ENCODE measurements at regions not wholly inside any gene's neighbourhood (a gene's known extent, or its start where the extent isn't known, plus 50 kb on each side); places are given as distances from the start of the nearest gene placed in this dataset.

DNA sequence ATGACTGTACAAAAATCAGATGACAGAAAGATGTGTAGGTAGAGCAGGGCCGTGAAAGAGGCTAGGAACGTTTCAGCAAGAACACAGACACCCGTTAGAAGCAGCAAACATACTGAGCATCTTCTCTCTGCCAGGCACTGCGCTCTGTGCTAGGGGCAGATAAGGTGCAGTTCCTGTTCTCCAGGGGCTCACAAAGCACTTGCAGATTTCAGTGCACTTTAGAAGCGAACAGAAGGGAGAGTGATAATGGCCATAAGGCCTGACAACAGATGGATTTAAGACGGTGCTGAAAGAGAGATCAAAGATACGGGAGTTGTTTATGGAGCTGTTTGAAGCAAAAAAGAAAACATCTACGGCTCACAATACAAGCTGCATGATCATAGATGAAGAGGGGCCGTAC, 200.3 kb upstream of the FOXD3 start:
- H3K27ac Mint-ChIP-seq = no peak overlapping the region
- no peaks in the 10 kb centered on the region for H3K36me3 Mint-ChIP-seq (ENCODE audit: insufficient read depth)
- DNase-seq (no peak), ATAC-seq (replicated peaks) (no peak)
- no peaks in the 10 kb centered on the region for H3K9me3 Mint-ChIP-seq
- no peak overlapping the region for H3K4me3 Mint-ChIP-seq
- peaks cover 10 to 21% of the 10 kb centered on the region in 2 donors for H3K27me3 Mint-ChIP-seq
- H3K4me1 Mint-ChIP-seq (ENCODE audit: low read depth in 2 of 2) = no peaks in the 10 kb centered on the region

GRCh38 chr1:63124666-63125191, 197.6 kb upstream of the FOXD3 start:
- no peaks in the 10 kb centered on the region for H3K36me3 Mint-ChIP-seq (ENCODE audit: insufficient read depth)
- DNase-seq = no peak

DNA sequence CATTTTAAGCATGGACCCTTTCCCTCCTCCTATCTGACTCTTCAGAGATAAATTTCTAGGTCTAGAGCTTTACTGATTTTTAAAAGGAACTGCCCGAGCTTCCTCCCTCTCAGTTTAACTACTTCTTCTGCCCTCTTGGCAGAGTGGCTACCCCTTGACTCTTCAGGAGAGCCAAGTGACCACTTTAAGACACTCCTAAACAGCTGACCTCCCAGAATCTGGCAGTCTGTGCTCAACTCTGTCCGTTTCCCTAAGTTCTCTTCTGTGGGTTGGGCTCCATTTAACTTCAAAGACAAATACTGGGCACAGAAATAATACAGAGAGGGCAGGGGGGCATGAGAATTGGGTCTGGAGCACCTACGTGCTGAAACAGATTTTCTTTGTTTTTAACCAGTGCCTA, 196.3 kb upstream of the FOXD3 start:
- DNase-seq (no peak), ATAC-seq (replicated peaks) (no peak)
- peaks cover 18 to 22% of the 10 kb centered on the region in 2 donors for H3K27me3 Mint-ChIP-seq
- no peaks in the 10 kb centered on the region for H3K9me3 Mint-ChIP-seq
- H3K27ac Mint-ChIP-seq = no peak overlapping the region
- H3K36me3 Mint-ChIP-seq (ENCODE audit: insufficient read depth) = no peaks in the 10 kb centered on the region
- no peak overlapping the region for H3K4me3 Mint-ChIP-seq
- H3K4me1 Mint-ChIP-seq (ENCODE audit: low read depth in 2 of 2) = no peaks in the 10 kb centered on the region

More at GRCh38 chr1:63124666-63125191, 197.6 kb upstream of the FOXD3 start:
- no peak for ATAC-seq (replicated peaks)
- no peak overlapping the region for H3K4me3 Mint-ChIP-seq
- H3K27ac Mint-ChIP-seq = no peak overlapping the region
- H3K9me3 Mint-ChIP-seq = no peaks in the 10 kb centered on the region
- H3K4me1 Mint-ChIP-seq (ENCODE audit: low read depth in 2 of 2) = no peaks in the 10 kb centered on the region
- peaks cover 10 to 22% of the 10 kb centered on the region in 2 donors for H3K27me3 Mint-ChIP-seq

DNA sequence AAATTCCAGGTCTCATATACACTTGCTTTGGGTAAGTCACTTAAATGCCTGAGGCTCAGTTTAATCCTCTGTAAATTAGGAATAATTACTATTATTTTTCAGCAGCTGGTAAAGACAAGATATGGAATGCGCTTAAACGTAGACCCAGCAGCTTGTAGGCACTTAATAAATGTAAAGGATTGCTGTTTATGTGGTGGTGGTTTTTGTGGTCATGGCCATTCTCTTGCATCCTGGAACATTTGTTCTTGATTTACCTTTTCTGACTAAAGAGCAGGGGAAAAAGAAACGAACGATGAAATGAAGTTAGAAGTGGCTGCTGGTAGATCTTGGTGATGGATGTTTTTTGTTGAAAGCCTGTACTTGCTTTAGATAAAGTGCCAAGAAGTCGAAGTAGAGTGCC, 195.0 kb upstream of the FOXD3 start:
- DNase-seq (no peak), ATAC-seq (replicated peaks) (no peak)
- no peak overlapping the region for H3K4me3 Mint-ChIP-seq
- peaks cover 13 to 15% of the 10 kb centered on the region in 2 donors for H3K27me3 Mint-ChIP-seq
- H3K27ac Mint-ChIP-seq = no peak overlapping the region
- H3K36me3 Mint-ChIP-seq (ENCODE audit: insufficient read depth) = no peaks in the 10 kb centered on the region
- no peaks in the 10 kb centered on the region for H3K9me3 Mint-ChIP-seq
- no peaks in the 10 kb centered on the region for H3K4me1 Mint-ChIP-seq (ENCODE audit: low read depth in 2 of 2)

DNA sequence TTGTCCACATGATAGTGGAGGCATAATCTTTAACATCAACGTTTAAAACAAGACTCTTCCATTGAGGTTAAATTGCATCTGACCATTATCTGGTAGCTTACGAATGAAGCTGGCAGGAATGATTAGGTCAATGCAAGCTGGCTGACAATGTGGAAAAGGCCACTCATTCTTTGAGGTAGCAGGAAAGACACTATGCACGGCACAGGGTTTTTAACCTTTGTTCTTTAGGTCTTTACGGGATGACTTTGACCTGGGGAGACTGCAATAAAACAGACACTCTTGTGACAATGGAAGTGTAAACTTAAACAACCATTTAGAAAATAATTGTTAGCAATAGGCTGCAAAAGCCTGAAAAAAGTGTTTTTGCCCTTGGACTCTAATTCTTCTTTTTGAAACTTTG, 193.8 kb upstream of the FOXD3 start:
- Mint-ChIP-seq H3K4me1 (ENCODE audit: low read depth in 2 of 2) (no peaks in the 10 kb centered on the region), H3K9me3 (no peaks in the 10 kb centered on the region), H3K36me3 (ENCODE audit: insufficient read depth) (no peaks in the 10 kb centered on the region), H3K27ac (no peak overlapping the region), H3K27me3 (peaks cover 13 to 17% of the 10 kb centered on the region in 2 donors), H3K4me3 (no peak overlapping the region)
- ATAC-seq (replicated peaks) (no peak), DNase-seq (no peak)

DNA sequence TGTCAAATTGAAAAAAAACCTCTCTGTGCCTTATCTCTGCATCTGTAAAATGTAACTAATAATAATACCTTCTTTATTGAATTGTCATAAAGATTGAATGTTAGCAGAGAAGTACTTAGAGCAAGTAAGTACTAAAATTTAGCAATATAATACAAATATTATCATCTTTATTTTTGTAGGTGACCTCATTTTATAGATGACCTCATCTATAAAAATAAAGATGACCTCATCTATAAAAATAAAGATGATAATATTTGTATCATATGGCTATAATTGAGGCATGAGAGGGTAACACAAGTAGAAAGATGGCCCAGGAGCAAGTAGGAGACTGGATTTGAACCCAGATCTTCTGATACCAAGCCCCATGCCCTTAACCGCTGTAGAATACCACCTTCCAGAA, 193.2 kb upstream of the FOXD3 start:
- H3K4me1 Mint-ChIP-seq (ENCODE audit: low read depth in 2 of 2) = no peaks in the 10 kb centered on the region
- DNase-seq (no peak), ATAC-seq (replicated peaks) (no peak)
- H3K27me3 Mint-ChIP-seq = peaks cover 13 to 17% of the 10 kb centered on the region in 2 donors
- H3K36me3 Mint-ChIP-seq (ENCODE audit: insufficient read depth) = no peaks in the 10 kb centered on the region
- no peaks in the 10 kb centered on the region for H3K9me3 Mint-ChIP-seq
- H3K4me3 Mint-ChIP-seq = no peak overlapping the region
- H3K27ac Mint-ChIP-seq = no peak overlapping the region

GRCh38 chr1:63129855-63130254, 192.5 kb upstream of the FOXD3 start:
- H3K4me1 Mint-ChIP-seq (ENCODE audit: low read depth in 2 of 2) = no peaks in the 10 kb centered on the region
- H3K9me3 Mint-ChIP-seq = no peaks in the 10 kb centered on the region
- peaks cover 13 to 17% of the 10 kb centered on the region in 2 donors for H3K27me3 Mint-ChIP-seq
- no peak overlapping the region for H3K4me3 Mint-ChIP-seq
- ATAC-seq (replicated peaks) (no peak), DNase-seq (no peak)
- H3K36me3 Mint-ChIP-seq (ENCODE audit: insufficient read depth) = no peaks in the 10 kb centered on the region
- no peak overlapping the region for H3K27ac Mint-ChIP-seq

GRCh38 chr1:63134501-63135173, 187.7 kb upstream of the FOXD3 start:
- no peak for ATAC-seq (replicated peaks)
- no peaks in the 10 kb centered on the region for H3K9me3 Mint-ChIP-seq

GRCh38 chr1:63135174-63135512, 187.2 kb upstream of the FOXD3 start:
- no peak for ATAC-seq (replicated peaks)
- Mint-ChIP-seq H3K27me3 (peaks cover 7 to 14% of the 10 kb centered on the region in 2 donors), H3K36me3 (ENCODE audit: insufficient read depth) (no peaks in the 10 kb centered on the region), H3K4me3 (no peak overlapping the region), H3K4me1 (ENCODE audit: low read depth in 2 of 2) (no peaks in the 10 kb centered on the region), H3K27ac (no peak overlapping the region), H3K9me3 (no peaks in the 10 kb centered on the region)
- no peak for DNase-seq

More at GRCh38 chr1:63134501-63135173, 187.7 kb upstream of the FOXD3 start:
- no peaks in the 10 kb centered on the region for H3K36me3 Mint-ChIP-seq (ENCODE audit: insufficient read depth)
- H3K27me3 Mint-ChIP-seq = peaks cover 7 to 10% of the 10 kb centered on the region in 2 donors
- no peak overlapping the region for H3K4me3 Mint-ChIP-seq
- no peak for DNase-seq
- H3K4me1 Mint-ChIP-seq (ENCODE audit: low read depth in 2 of 2) = no peaks in the 10 kb centered on the region
- no peak overlapping the region for H3K27ac Mint-ChIP-seq

DNA sequence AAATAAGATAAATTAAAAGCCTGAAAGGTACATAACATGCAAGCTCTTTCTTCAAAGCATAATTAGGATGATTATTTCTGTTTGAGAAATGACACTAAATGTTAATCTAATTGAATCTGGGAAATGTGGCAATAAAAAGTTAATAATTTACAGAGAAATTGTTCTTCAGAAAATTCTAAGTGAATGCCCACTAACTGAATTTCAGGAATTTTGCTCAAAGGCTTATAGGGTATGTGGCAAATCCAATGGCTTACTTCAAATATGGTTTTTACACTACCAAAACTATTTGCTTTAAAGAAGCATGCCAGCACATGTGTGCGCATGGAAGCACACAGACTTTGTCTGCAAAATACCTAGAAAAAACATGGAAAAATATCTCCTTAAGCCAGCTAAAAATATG, 186.6 kb upstream of the FOXD3 start:
- ATAC-seq (replicated peaks) = no peak
- Mint-ChIP-seq H3K27me3 (peaks cover 7 to 10% of the 10 kb centered on the region in 2 donors), H3K4me1 (ENCODE audit: low read depth in 2 of 2) (no peaks in the 10 kb centered on the region), H3K27ac (no peak overlapping the region), H3K36me3 (ENCODE audit: insufficient read depth) (no peaks in the 10 kb centered on the region), H3K9me3 (no peaks in the 10 kb centered on the region), H3K4me3 (no peak overlapping the region)
- no peak for DNase-seq

DNA sequence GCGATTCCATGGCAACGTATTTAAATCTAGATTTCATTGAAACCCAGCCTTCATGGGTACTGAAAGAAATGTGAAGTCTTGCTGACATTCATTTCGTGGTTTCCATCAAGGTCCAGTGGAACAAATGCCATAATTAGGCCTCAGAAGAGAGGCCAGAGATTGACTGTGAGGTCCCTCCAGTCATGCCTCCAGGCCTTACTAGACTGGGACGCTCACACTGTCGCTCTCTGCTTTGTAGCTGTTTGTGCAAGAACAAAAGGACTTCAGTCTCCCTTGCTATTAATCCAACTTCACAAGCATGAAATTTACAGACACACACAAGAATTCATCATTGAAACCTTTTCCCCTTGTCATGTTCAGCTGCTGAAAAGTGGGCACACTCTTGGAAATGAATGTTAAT, 180.4 kb upstream of the FOXD3 start:
- no peaks in the 10 kb centered on the region for H3K36me3 Mint-ChIP-seq (ENCODE audit: insufficient read depth)
- H3K27ac Mint-ChIP-seq = no peak overlapping the region
- H3K27me3 Mint-ChIP-seq = peaks cover 0 to 5% of the 10 kb centered on the region in 2 donors
- ATAC-seq (replicated peaks) (no peak), DNase-seq (no peak)
- no peaks in the 10 kb centered on the region for H3K9me3 Mint-ChIP-seq
- H3K4me1 Mint-ChIP-seq (ENCODE audit: low read depth in 2 of 2) = no peaks in the 10 kb centered on the region
- H3K4me3 Mint-ChIP-seq = no peak overlapping the region

DNA sequence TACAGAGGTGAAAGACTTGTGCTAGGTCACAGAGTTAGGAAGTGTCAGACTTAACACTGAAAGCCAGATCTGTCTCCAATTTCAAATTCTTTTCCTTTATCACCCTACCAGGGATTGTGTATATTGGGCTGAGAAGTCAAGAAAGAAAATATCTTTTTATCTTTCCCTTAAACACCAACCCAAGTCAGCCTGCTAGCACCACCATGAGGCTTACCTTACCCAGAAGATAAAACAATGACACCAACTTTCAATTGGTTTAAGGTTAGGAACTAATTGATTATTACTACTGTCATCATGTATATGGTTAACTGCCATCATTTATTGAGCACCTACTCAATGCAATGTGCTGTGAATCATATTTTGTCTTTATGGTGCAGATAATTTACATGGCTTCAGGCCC, 178.9 kb upstream of the FOXD3 start:
- Mint-ChIP-seq H3K36me3 (ENCODE audit: insufficient read depth) (no peaks in the 10 kb centered on the region), H3K4me1 (ENCODE audit: low read depth in 2 of 2) (no peaks in the 10 kb centered on the region), H3K27ac (no peak overlapping the region), H3K4me3 (no peak overlapping the region), H3K9me3 (no peaks in the 10 kb centered on the region), H3K27me3 (peaks cover 0 to 5% of the 10 kb centered on the region in 2 donors)
- DNase-seq = no peak
- ATAC-seq (replicated peaks) = no peak

- H3K4me1 Mint-ChIP-seq (ENCODE audit: low read depth in 2 of 2) = no peaks in the 10 kb centered on the region
- H3K27ac Mint-ChIP-seq = no peak overlapping the region
- no peak for DNase-seq
- H3K36me3 Mint-ChIP-seq (ENCODE audit: insufficient read depth) = no peaks in the 10 kb centered on the region
- ATAC-seq (replicated peaks) = no peak
- H3K9me3 Mint-ChIP-seq = peaks cover 0 to 7% of the 10 kb centered on the region in 2 donors
- no peak overlapping the region for H3K4me3 Mint-ChIP-seq
- peaks cover 10 to 19% of the 10 kb centered on the region in 2 donors for H3K27me3 Mint-ChIP-seq
Measured at GRCh38 chr1:63147783-63148182, 174.6 kb upstream of the FOXD3 start.

DNA sequence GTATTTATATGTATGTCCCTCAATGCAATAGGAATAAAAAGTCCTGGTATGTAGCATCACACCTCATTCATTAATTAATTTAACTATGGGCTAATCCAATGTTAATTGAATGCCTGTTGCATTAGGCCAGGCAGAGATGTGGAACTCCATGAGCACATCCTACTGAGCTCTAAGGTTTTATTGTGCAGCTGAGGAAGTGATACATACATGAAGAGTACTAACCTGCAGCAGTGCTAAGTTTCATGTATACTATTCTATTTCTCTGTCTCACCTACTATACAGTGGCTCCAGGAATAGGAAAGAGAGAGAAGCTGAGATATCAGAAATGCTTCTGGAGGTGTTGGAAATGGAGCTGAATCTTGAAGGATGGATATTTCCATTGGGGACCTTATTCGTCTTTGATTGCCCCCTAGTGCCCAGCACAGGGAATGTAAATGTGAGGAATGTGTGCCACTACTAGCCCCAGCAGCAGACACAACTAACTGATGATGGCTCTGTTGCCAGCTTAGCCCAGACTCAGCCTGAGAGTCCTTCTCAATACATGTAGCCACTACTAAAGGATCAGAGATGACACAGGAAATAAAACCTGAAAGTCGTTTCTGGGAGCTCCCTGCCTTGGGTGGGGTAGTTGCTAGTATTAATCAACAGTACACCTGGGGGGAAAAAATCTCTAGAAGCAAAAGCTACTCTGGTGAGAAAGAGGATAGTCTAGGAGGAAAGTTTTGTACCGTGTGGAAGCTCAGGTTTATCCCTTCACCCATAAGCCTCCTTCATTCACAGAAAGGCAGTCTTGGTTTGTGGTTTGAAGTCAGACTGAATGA, 173.3 kb upstream of the FOXD3 start:
- ATAC-seq (replicated peaks) (no peak), DNase-seq (no peak)
- Mint-ChIP-seq H3K9me3 (peaks cover 2 to 7% of the 10 kb centered on the region in 2 donors), H3K27ac (no peak overlapping the region), H3K4me3 (no peak overlapping the region), H3K36me3 (ENCODE audit: insufficient read depth) (no peaks in the 10 kb centered on the region), H3K4me1 (ENCODE audit: low read depth in 2 of 2) (no peaks in the 10 kb centered on the region), H3K27me3 (peaks cover 15 to 25% of the 10 kb centered on the region in 2 donors)

Measured in effector memory CD8-positive, alpha-beta T cell (primary cell).